ENCODE measurements at regions not wholly inside any gene's neighbourhood (a gene's known extent, or its start where the extent isn't known, plus 50 kb on each side); places are given as distances from the start of the nearest gene placed in this dataset.
"Not testable (repeated sequence)": the region's sequence is repeated elsewhere in the genome, so short reads cannot be mapped to it uniquely, and the experiment has no call there.

- TF ChIP-seq CTCF (IDR thresholded peaks at IDR 0.05; ENCODE audit: extremely low read depth, insufficient read depth, missing control alignments): no peak
- in situ Hi-C loops (cut with MboI; ENCODE audit: low pct_unique_long_range_greater_than_20kb, low sequenced_read_pairs, unreplicated experiment): loop anchor here (25.0 kb wide), 1 partner anchor 172 kb away; no protein-coding TSS in a partner anchor
- DNase-seq (ENCODE audit: low spot score): no peak
Observed at GRCh38 chr7:106565428-106565827, 95.5 kb downstream of the CCDC71L start.

GRCh38 chr7:106563466-106564150 is 97.3 kb downstream of the CCDC71L start:
- in situ Hi-C loops (cut with MboI; ENCODE audit: low pct_unique_long_range_greater_than_20kb, low sequenced_read_pairs, unreplicated experiment): loop anchor here (25.0 kb wide), 1 partner anchor 174 kb away; no protein-coding TSS in a partner anchor
- no peak for TF ChIP-seq CTCF (IDR thresholded peaks at IDR 0.05; ENCODE audit: extremely low read depth, insufficient read depth, missing control alignments)
- DNase-seq (ENCODE audit: low spot score): no peak

GRCh38 chr7:106562711-106563366 is 98.1 kb downstream of the CCDC71L start:
- DNase-seq (ENCODE audit: low spot score): no peak
- in situ Hi-C loops (cut with MboI; ENCODE audit: low pct_unique_long_range_greater_than_20kb, low sequenced_read_pairs, unreplicated experiment): loop anchor here (25.0 kb wide), 1 partner anchor 174 kb away; no protein-coding TSS in a partner anchor
- TF ChIP-seq CTCF (IDR thresholded peaks at IDR 0.05; ENCODE audit: extremely low read depth, insufficient read depth, missing control alignments): no peak

- no peak for DNase-seq (ENCODE audit: low spot score)
- no peak for TF ChIP-seq CTCF (IDR thresholded peaks at IDR 0.05; ENCODE audit: extremely low read depth, insufficient read depth, missing control alignments)
- in situ Hi-C loops (cut with MboI; ENCODE audit: low pct_unique_long_range_greater_than_20kb, low sequenced_read_pairs, unreplicated experiment): loop anchor here (25.0 kb wide), 1 partner anchor 175 kb away; no protein-coding TSS in a partner anchor
Observed at GRCh38 chr7:106561666-106562411, 99.1 kb downstream of the CCDC71L start.

- no peak for DNase-seq (ENCODE audit: low spot score)
- TF ChIP-seq CTCF (IDR thresholded peaks at IDR 0.05; ENCODE audit: extremely low read depth, insufficient read depth, missing control alignments): no peak
- in situ Hi-C loops (cut with MboI; ENCODE audit: low pct_unique_long_range_greater_than_20kb, low sequenced_read_pairs, unreplicated experiment): loop anchor here (25.0 kb wide), 1 partner anchor 176 kb away; no protein-coding TSS in a partner anchor
Observed at GRCh38 chr7:106561151-106561550, 99.8 kb downstream of the CCDC71L start.

GRCh38 chr7:106560482-106560881 is 100.5 kb downstream of the CCDC71L start:
- in situ Hi-C loops (cut with MboI; ENCODE audit: low pct_unique_long_range_greater_than_20kb, low sequenced_read_pairs, unreplicated experiment): loop anchor here (25.0 kb wide), 1 partner anchor 177 kb away; no protein-coding TSS in a partner anchor
- no peak for TF ChIP-seq CTCF (IDR thresholded peaks at IDR 0.05; ENCODE audit: extremely low read depth, insufficient read depth, missing control alignments)
- no peak for DNase-seq (ENCODE audit: low spot score)

- DNase-seq (ENCODE audit: low spot score): not testable (repeated sequence)
- in situ Hi-C loops (cut with MboI; ENCODE audit: low pct_unique_long_range_greater_than_20kb, low sequenced_read_pairs, unreplicated experiment): loop anchor here (25.0 kb wide), 1 partner anchor 181 kb away; no protein-coding TSS in a partner anchor
Observed at GRCh38 chr7:106556244-106556643, 104.7 kb downstream of the CCDC71L start.

- DNase-seq (ENCODE audit: low spot score): not testable (repeated sequence)
- in situ Hi-C loops (cut with MboI; ENCODE audit: low pct_unique_long_range_greater_than_20kb, low sequenced_read_pairs, unreplicated experiment): loop anchor here (25.0 kb wide), 1 partner anchor 183 kb away; no protein-coding TSS in a partner anchor
Observed at GRCh38 chr7:106554623-106555022, 106.3 kb downstream of the CCDC71L start.
